GM19023 (cell line): ENCODE measurements at regions not wholly inside any gene's neighbourhood (a gene's known extent, or its start where the extent isn't known, plus 50 kb on each side); places are given as distances from the start of the nearest gene placed in this dataset.
"Not testable (repeated sequence)": the region's sequence is repeated elsewhere in the genome, so short reads cannot be mapped to it uniquely, and the experiment has no call there.

Experiments
- ATAC-seq: cut with Tn5 transposase; IDR thresholded peaks from one replicate; pipeline ENCODE4 v1.9.1; 2021; ENCODE audit warnings: mild to moderate bottlenecking, moderate library complexity; ENCODE audit not compliant: unreplicated experiment

DNA sequence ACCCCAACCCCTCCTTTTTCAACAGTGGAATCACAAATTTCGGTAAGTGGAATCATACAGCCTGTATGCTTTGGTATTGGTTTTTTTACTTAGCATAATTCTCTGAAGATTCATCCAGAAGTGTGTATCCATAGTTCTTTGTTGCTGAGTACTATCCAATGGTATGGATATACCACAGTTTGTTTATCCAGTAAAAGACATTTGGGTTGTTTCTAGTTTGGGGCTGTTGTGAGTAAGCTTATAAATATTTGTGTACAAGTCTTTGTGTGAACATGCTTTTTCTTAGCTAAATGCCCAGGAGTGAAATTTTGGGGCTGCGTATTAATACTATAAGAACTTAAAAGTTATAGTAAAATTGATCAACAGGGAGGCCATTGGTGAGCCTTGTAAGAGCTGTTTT is 57.5 kb upstream of the GC start:
- no peak for ATAC-seq

- ATAC-seq: no peak
Measured at GRCh38 chr4:71847300-71847699, 63.4 kb upstream of the GC start.

DNA sequence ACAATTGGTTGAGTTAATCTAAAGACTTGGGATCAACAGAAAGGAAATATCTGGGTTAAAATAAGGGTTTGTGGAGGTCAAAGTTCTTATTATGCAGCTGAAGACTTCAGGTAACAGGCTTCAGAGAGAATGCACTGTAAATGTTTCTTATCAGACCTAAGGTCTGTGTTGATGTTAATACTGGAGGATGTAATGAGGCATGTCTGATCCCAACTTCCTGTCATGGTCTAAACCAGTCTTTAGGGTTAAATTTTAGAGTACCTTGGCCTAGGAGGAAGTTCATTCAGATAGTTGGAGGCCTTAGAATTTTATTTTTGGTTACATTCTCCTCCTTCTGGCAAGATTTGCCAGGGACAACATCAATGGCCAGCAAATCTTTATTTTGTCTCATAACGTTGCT is 72.1 kb upstream of the GC start:
- ATAC-seq: no peak

- no peak for ATAC-seq
Measured at GRCh38 chr4:71857713-71858451, 74.0 kb upstream of the GC start.

DNA sequence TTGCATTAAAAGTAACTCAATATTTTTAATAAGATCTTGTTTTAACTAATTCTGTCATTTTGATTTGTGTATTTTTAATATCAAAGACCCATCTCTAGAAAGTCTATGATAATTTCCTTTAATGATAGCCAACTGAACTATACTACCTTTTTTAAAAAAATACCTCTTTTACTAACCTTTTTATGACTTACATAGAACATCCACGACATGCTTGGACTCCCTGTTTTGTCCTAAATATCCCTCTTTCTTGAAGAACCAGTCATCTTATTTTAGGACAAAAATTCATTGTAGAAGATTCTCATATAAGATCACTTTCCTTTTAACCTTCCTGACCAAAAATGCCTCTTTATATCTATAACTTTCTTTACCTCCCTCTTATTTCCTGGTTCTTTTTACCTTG is 76.8 kb upstream of the GC start:
- no peak for ATAC-seq

- ATAC-seq: no peak
Measured at GRCh38 chr4:71862315-71862714, 78.4 kb upstream of the GC start.

GRCh38 chr4:71863457-71863856 is 79.6 kb upstream of the GC start:
- no peak for ATAC-seq

DNA sequence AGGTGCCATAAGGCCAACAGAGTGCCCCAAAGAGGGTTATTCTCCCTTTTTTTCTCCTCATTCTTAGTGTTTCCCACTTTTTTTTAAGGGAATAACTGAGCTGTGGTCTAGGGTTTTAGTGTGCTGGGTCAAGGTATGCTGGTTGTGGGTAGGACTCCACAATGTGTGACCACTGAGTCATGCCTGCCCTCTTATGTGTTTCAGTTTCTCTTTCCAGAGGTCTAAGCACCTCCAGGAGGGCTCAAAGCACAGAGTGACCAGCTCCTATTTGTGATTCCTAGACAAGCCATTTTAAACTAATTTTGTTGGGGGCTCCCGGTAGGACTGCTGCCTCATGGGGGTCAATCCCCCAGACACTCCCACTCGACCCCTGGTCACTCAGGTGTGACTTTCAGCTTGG is 80.5 kb upstream of the GC start:
- no peak for ATAC-seq

- ATAC-seq: no peak
Measured at GRCh38 chr4:71866212-71866885, 82.5 kb upstream of the GC start.

GRCh38 chr4:71867598-71867997 is 83.7 kb upstream of the GC start:
- no peak for ATAC-seq

- ATAC-seq: no peak
Measured at GRCh38 chr4:71870456-71870855, 86.6 kb upstream of the GC start.

DNA sequence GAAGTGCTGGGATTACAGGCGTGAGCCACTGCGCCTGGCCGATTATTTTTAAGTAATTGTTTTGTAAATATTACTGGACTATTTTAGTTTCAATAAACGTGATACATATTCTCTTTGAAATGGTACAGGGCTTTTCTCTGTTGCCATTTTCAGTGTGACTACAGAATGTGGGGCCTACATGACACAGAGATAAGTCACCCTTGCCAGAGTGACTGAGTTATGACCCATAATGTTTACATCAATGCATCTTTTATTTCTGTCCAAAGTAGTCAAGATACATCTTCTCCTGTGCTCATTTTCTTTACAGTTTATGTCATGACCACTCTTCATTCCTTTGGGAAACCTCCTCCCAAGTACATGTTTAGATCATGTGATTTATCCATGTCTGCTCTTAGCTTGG is 88.3 kb upstream of the GC start:
- no peak for ATAC-seq

DNA sequence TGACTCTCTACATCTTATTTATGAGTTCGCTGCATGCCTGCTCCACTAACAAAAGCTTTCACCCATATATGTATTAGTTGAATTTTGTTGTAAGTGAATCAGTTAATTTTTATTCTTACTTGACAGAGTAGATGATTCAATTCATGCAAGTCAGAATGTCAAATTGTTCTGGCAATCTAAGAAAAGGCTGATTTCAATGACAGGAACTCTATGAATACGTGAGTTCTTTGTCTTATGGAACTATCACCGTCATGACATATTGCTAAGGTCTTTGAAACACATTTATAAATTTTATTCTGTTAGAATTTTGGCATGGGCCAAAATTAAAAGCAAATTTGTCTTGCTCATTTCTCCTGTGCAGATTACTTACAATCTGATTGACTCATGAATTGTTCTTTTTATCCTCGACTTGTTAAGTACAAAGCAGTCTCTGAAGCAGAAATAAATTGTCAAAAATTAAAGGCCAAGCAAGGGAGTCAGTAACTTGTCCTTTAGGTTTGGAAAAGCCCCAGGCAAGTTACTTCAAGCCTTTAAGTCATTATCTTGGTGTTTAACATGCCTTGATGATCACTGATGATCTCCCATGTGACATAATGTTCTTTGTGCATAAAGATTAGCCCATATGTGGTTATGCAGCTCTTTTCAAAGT is 89.0 kb upstream of the GC start:
- no peak for ATAC-seq

DNA sequence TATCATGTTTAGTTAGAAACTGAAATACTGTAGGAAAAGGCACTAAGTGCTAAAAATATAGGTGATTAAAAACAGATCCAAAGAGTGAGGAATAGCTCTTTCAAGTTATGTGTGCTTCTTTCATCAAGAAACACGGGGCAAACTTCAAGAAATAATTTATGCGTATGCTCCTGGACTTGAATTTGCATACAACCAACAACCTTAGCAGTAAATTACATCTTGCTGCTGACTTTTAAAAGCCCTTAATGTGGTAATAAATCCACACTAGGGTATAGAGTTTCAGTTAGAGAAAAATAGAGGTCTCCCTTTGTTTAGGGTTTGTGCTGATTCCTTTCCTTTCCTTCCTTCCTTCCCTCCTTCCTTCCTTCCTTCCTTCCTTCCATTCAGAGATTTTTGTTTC is 94.5 kb upstream of the GC start:
- ATAC-seq: no peak

DNA sequence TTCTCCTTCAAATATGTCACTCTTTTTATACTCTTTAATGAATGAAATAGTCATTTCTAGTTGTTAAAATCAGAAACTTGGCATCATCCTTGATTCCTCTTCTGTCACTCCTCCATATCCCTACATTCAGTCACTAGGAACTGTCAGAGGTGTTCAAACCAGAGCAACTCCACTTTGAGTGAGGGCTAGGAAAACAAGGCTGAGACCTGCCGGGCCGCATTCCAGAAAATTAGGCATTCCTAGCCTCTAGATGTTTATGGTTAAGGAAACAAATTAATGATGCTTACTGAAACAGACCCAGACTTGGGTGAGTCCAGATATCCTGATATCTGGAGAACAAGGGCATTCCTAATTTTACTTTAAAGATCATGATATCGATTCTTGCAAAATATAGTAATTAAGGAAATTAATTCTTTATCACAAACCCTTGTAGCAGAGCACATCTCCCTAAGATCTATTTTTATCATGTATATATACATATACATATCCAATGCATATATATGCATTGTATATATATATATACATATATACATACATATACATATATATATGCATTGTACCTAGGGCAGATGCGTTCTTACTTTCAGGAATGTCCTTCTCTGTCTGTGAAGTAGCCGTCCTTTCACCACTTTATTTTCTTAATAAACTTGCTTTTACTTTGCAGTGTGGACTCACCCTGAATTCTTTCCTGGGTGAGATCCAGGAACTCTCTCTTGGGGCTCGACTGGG is 98.4 kb upstream of the GC start:
- no peak for ATAC-seq

DNA sequence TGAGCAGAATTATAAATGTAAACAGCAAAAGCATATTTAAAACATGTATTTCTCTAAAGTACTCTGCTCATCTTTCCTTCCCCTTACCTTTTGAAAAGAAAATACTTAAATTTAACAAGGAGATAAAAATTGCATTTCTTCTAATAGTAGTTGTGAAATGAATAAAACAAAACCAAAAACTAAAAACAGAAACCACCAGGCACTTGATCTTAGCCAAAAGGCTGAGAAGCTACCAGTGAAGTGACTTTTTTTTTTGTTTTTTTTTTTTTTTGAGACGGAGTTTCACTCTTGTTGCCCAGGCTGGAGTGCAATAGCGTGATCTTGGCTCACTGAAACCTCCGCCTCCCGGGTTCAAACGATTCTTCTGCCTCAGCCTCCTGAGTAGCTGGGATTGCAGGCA is 116.5 kb upstream of the GC start:
- not testable (repeated sequence) for ATAC-seq

GRCh38 chr4:71905594-71905993 is 121.7 kb upstream of the GC start:
- ATAC-seq: not testable (repeated sequence)

GRCh38 chr4:71906096-71906495 is 122.2 kb upstream of the GC start:
- ATAC-seq: no peak

DNA sequence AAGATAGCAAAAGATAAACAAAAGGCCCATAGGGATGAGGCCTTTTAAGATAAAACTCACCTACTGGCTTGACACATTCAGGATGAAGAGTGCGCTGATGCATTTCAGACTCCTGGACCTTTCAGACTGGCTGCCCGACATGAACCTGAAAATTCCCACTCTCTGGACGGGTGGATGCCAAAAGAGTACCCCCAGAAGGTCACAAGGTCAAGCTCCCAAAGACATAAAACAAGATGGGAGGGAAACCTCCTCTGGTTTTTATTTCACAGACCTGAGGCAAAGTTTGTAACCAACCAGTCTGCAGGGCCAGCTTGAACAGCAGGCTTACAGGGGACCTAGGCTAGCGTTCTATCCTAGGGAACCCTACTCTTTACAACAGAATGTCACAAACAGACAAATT is 123.2 kb upstream of the GC start:
- ATAC-seq: no peak

GRCh38 chr4:71907782-71908181 is 123.9 kb upstream of the GC start:
- ATAC-seq: peak; percentile 91

- no peak for ATAC-seq
Measured at GRCh38 chr4:71913275-71913674, 118.5 kb upstream of the NPFFR2 start.

GRCh38 chr4:71923070-71923469 is 108.7 kb upstream of the NPFFR2 start:
- no peak for ATAC-seq
